ENCODE measurements at regions not wholly inside any gene's neighbourhood (a gene's known extent, or its start where the extent isn't known, plus 50 kb on each side); places are given as distances from the start of the nearest gene placed in this dataset.
"Not testable (repeated sequence)": the region's sequence is repeated elsewhere in the genome, so short reads cannot be mapped to it uniquely, and the experiment has no call there.

DNA sequence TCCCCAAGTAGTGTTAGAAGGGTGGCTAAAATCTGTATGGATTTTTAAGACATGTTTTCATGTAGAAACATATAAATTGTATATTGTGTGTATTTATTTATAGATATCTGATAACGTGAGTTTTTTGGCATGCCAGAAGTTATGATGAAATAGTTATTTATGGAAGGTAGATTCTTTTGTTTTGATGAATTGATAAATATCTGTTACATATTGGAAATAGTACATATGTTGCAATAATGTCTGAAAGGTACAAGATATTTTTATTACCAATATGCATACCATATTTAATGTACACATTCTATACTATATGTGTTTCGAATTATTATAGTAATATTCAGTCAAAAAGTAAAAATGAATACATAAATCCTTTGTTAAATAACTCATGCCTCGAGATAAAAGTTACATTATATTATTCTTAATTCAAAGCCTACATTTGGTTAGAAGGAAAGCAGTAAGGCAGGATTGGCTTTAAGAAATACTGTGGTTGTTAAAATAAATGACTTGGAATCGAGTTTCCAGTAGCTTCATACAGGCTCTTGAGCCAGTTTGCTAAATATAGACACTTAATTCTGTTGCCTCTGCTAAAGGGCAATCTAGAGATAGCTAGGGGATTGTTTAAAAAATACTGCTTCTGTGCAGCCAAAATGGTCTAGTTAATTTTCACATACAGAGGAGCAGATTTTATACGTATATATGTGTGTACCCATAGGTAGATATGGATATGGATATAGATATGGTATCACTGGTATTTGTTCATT lies 1175.1 kb upstream of the B3GALT2 start:
- no peak for DNase-seq (ENCODE audit: low spot score)
- Histone ChIP-seq H3K27ac (no peak overlapping the region), H3K4me3 (no peak overlapping the region)
- TF ChIP-seq, protein P1, sequence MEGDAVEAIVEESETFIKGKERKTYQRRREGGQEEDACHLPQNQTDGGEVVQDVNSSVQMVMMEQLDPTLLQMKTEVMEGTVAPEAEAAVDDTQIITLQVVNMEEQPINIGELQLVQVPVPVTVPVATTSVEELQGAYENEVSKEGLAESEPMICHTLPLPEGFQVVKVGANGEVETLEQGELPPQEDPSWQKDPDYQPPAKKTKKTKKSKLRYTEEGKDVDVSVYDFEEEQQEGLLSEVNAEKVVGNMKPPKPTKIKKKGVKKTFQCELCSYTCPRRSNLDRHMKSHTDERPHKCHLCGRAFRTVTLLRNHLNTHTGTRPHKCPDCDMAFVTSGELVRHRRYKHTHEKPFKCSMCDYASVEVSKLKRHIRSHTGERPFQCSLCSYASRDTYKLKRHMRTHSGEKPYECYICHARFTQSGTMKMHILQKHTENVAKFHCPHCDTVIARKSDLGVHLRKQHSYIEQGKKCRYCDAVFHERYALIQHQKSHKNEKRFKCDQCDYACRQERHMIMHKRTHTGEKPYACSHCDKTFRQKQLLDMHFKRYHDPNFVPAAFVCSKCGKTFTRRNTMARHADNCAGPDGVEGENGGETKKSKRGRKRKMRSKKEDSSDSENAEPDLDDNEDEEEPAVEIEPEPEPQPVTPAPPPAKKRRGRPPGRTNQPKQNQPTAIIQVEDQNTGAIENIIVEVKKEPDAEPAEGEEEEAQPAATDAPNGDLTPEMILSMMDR (IDR thresholded peaks at IDR 0.05): no peak

DNA sequence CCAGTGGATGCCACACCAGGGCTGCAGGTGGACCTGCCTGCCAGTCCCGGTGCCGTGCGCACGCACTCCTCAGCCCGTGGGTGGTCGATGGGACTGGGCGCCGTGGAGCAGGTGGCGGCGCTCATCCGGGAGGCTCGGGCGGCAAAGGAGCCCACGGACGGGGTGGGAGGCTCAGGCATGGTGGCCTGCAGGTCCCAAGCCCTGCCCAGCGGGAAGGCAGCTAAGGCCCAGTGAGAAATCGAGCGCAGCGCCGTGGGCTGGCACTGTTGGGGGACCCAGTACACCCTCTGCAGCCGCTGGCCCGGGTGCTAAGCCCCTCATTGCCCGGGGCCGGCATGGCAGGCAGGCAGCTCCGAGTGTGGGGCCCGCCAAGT lies 1171.8 kb upstream of the B3GALT2 start:
- TF ChIP-seq, protein P1 (IDR thresholded peaks at IDR 0.05): no peak
- Histone ChIP-seq H3K27ac (no peak overlapping the region), H3K4me3 (no peak overlapping the region)
- no peak for DNase-seq (ENCODE audit: low spot score)

DNA sequence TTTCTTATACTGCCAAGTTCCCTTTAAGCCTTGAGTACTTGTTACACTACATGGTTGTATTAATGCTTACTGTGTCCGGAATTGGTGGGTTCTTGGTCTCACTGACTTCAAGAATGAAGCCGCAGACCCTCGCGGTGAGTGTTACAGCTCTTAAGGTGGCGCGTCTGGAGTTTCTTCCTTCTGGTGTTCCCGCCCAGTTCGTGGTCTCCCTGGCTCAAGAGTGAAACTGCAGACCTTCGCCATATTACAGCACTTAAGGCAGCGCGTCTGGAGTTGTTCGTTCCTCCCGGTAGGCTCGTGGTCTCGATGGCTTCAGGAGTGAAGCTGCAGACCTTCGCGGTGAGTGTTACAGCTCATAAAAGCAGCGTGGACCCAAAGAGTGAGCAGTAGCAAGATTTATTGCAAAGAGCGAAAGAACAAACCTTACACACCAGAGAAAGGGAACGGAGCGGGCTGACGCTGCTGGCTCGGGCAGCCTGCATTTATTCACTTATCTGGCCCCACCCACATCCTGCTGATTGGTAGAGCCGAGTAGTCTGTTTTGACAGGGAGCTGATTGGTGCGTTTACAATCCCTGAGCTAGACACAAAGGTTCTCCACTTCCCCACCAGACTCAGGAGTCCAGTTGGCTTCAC lies 1171.3 kb upstream of the B3GALT2 start:
- H3K27ac ChIP-seq: not testable (repeated sequence)

DNA sequence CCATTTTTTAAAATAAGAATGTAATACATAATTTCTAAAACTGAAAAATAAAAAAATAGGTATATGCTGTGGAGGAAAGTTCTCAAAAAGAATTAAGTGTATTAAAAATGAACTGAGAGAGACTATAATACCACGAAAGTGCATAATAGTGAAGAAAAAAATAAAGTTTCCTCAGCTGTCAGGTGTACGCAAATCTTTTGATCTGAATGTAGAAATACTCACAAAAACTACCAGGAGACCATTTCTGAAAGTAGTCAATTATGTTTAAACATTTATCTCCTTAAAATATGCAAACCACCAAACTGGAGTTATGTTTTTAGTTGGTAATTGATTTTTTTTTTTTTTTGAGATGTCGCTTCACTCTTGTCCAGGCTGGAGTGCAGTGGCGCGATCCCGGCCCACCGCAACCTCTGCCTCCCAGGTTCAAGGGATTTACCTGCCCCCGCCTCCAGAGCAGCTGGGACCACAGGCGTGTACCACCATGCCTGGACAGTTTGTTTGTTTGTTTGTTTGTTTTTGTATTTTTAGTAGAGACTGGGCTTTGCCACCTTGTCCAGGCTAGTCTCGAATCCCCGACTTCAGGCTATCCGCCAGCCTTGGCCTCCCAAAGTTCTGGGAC lies 1169.2 kb upstream of the B3GALT2 start:
- TF ChIP-seq, protein P1 (IDR thresholded peaks at IDR 0.05): no peak
- H3K4me3 ChIP-seq: no peak overlapping the region
- no peak for DNase-seq (ENCODE audit: low spot score)
- H3K27ac ChIP-seq: no peak overlapping the region

More for the DNA sequence above, 1171.3 kb upstream of the B3GALT2 start:
- not testable (repeated sequence) for DNase-seq (ENCODE audit: low spot score); H3K4me3 ChIP-seq

DNA sequence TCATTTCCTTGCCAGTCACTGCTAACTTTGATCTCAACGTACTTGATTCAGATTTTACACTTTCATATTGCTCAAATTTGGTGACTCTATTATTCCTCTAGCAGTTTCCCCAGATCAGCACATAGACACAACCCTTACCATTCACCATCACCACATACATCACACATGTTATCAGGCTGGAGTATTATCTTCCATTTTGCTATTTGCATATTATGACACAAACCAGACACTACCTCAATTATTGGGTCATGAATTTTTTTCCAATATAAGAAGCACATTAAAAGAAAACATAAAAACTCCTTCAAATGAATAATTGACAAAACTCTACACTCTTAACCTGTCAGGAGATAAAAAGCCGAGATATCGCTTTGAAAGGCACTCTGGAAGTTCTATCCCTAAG lies 1166.7 kb upstream of the B3GALT2 start:
- no peak for DNase-seq (ENCODE audit: low spot score)
- Histone ChIP-seq H3K27ac (no peak overlapping the region), H3K4me3 (no peak overlapping the region)
- TF ChIP-seq, protein P1 (IDR thresholded peaks at IDR 0.05): no peak

DNA sequence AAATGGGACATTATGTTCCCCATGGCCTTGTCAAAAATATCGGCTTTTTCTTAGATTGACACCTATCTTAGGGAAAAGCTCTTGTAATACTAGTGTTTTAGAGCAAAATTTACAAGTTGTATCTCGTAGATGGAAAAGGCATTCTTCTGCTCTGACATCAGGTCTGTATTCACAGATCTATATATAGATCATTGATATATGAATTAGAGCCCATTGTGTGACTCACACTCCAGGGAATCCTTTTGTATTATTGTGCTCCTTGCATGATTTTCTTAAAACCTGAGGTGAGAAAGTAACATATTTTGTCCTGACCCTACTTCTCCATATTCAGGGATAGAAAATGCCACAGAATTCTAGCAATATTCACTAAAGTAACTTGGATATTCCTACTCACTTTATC lies 1160.8 kb upstream of the B3GALT2 start:
- H3K27ac ChIP-seq: no peak overlapping the region
- DNase-seq (ENCODE audit: low spot score): no peak
- H3K4me3 ChIP-seq: no peak overlapping the region
- TF ChIP-seq, protein P1 (IDR thresholded peaks at IDR 0.05): no peak

DNA sequence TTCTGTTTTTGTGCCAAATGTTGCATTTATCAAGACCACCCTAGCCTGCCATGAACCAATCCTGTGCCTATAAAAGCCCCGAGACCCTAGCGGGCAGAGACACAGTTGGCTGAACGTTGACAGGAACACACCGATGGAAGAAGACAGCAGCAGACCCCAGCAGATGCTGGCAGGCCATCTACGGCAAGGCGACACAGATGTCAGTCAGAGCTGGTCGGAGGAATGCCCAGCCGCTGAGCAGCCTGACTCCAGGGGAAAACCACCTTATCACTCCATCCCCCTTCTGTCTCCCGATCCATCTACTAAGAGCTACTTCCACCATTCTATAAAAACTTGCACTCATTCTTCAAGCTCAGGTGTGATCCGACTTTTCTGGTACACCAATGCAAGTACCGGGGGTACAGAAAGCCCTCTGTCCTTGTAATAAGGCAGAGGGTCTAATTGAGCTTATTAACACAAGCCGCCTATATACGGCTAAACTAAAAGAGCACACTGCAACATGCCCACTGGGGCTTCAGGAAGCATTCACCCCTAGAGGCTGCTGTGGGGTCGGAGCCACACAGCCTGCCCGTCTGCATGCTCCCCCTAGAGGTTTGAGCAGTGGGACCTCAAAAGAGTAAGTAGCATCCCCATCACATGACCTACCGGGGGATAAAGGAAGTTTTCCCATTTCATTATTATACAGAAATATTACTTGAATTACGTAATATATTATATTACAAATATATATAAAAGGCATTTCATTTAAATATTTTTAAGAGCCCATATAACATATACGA lies 1156.3 kb upstream of the B3GALT2 start:
- TF ChIP-seq, protein P1 (IDR thresholded peaks at IDR 0.05): no peak
- Histone ChIP-seq H3K27ac (no peak overlapping the region), H3K4me3 (no peak overlapping the region)
- no peak for DNase-seq (ENCODE audit: low spot score)
